ENCODE measurements at regions not wholly inside any gene's neighbourhood (a gene's known extent, or its start where the extent isn't known, plus 50 kb on each side); places are given as distances from the start of the nearest gene placed in this dataset.
"Not testable (repeated sequence)": the region's sequence is repeated elsewhere in the genome, so short reads cannot be mapped to it uniquely, and the experiment has no call there.

DNA sequence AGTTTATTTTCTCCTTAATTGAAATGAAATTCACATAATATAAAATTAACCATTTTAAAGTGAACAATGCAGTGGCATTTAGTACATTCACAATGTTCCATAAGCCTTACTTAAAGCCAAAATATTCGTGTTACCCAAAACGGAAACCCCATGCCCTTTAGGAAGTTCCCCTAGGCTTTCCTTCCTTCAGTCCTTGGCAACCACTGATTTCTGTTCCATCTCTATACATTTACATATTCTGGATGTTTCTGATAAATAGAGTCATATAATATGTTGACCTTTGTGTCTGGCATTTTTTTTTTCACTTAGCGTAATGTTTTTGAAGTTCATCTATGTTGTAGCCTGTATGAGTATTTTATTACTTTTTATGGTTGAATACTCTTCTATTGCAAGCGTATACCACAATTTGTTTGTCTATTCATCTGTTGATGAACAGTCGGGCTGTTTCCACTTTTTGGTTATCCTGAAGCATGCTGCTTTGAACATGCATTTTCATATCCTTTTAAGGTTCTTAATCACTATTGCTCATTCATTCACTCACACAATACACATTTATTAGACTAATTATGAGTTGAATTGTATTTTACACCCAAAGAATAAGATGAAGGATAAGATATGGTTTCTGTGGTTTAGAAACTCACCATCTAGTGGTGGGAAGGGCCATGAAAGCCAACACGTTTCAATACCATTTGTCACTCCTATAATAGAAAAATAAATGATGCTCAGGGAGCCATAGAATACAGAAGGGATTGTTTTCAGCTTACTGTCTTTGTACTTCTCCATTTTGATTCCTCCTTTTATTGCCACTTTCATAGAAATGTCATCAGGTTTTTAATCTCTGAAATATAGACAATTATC, 408.2 kb upstream of the CBLB start:
- DNase-seq = no peak

DNA sequence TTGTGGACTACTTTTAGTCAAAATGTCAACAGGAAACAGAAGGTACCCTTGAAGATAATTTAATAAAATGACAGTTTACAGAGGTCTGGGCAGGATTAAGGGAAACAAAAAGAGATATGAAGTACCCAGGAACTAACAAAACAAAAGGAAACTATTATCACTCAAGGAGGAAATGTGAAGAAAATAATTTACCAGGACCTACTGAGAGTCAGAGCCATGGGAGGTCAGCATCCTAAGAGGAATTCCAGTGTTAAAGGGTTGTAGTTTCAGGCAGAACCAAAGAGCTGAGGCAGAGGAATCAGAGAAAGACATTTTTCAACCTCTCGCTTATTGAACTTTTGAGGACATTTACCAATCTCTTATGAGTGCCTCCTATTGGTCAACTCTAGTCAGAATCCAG, 408.9 kb upstream of the CBLB start:
- no peak for DNase-seq

DNA sequence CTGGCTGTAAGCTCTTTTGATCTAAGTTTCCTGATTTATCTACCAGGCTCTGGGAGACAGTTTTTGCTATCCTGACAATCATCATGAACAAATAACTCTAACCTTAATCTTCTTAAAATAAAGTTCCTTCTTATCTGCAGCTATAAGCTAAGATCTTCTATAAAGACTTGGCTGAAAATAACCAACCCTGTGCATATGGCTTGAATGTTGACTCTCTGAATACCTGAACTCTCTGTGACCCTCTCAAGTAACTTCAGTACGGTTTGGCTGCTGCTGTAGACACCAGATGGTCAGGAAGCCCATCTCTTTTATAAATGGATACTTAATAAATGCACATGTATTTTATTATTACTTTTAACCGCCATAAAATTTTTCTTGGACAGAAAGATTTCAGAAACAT, 412.4 kb upstream of the CBLB start:
- peak; percentile 67 for DNase-seq

DNA sequence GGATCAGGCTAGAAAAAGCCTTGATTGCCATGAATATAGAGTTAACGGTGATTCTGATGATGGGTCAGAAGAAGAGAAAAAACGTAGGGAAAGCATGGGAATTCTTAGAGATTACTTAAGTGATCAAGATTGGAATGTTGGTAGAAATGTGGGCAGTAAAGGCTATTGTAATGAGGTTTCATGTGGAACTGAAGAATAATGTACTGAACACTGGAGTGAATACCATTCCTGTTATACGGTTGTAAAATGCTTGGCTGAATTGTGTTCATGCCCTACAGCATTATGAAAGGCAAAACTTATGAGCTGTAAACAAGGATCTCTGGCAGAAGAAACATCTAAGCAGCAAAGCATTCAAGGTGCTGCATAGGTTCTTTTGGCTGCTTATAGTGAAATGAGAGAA, 414.1 kb upstream of the CBLB start:
- DNase-seq = no peak

DNA sequence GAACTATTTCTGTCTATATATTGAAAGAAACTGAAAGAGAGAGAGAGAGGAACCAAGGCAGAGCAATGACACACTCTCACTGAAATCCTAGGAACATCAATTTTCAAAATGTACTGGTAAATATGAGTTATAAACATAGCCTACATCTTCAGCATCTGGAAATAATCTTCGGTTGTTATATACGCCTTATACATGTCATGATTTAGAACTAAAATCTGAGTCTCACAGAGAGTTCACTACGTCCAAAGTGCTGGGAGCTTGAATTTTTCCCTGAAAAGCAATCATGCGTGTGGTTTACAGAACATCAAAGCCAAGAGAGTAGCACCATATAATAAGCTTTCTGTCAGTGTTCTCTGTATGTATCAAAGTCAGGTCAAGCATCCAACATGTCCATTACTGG, 420.0 kb upstream of the CBLB start:
- DNase-seq = peak; percentile 60

DNA sequence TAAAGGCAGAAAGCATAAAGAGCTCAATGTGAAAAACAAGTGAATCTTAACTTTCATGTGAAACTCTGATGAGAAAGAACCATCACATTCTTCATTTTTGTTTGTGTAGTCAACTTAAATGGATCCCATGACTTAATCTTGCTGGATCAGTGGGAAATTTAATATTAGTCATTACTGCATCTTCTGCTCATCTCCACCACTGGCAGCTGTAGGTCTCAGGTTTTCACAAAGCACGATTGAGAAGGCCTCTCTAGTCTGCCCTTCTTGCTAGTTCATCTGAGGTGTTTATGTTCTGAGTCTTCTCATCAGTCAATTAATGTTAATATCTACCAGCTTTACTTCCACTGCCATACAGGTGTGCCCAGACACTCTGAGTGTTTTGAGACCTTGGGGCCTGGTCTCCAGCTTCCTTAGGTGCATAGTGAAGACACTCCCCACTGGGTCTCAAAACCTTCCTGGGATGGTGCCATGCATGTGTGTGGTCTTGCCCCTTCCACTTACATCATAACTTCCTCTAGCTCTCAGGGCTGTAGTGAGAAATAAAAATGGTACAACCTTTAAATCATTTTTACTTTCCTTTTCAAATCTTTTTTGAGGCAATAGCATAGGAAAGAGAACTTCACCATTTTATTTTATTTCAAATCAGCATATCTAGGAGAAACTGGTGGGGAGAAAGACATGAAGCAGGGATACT, 421.6 kb upstream of the CBLB start:
- no peak for DNase-seq

DNA sequence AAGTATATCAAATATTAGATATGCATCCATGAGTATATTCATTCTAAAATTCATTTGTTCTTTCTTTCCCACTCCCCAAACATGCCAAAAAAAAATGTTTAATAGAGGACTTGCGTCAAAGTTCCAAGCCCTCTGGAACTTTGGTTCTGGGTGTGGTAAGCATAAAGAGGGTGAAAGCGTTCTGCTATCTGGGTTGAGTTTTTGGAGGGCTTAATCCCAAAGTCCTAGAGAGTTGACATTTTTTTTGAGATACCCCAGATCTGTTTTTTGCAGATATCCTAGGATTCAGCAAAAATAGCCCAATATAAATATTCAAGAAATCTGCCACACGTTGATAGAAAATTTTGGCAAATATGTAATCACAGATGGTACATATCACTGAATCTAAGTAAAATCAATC, 424.3 kb upstream of the CBLB start:
- DNase-seq = no peak

DNA sequence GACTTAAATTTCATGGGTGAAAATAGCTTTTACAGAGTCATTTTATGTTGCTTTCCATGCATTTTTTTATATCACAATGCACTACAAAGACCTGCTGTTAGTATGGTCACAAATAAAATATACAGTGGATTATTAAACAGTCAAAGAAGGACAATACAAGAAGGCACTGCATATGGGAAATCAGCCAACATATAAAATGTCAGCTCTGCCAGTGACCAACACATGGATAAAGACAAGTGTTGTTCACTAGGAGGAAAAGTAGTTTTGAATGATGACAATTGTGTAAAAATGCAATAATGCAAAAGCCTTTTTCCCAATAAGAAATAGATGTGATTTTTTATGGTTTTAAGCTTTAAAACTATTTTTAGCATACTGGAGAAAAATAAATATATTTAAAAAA, 425.3 kb upstream of the CBLB start:
- DNase-seq = no peak

DNA sequence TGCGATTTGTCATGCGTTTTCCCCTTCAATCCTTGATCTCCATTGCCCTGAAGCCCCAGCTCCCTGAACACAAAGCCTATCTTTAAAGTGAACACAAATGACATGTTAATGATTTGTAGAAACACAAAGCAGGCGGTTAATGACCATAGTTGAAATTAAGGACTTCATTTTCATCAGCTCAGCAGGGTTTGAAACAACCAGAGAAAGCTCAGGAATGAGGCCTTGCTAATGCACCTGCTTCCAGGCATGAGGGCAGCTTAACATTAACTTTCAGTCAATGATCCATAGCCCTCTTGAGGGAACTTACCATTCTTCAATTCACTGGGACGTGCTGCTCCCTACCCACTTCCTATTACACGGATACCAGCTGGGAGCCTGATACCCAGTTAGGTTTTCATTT, 427.2 kb upstream of the CBLB start:
- no peak for DNase-seq

DNA sequence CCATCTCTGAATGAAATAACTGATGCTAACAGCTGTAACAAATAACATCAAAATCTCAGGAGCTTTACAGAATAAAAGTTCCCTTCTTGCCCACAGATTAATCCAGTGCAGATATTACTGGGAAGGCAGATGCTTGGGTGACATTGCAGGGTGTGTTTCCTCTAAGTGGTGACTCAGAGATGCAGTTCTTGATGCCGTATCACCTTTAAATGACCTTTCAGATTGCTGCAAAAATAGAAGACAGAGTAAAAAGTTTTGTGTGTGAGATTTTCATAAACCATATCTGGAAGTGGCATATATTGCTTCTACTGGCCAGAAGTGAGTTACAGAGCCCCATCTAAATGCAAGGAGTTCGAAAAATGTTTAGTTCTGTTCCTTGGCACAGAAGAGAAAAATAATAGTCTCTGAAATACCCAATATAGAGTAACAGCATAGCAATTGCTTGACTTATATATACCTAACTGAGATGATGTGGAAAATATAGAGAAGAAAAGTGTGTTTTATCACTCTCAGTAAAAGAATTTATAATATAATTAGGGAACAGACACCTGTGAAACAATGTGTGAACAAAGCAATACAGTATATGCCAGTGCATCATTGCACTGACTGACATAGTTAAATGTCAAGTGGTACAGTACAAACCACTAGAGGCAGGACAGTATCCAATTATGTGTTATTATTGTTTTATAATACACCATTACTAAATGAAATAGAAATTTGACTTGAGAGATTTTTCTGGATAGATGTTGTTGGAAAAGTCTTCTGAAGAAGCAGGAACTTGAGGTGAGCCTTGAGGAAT, 430.7 kb upstream of the CBLB start:
- no peak for DNase-seq

DNA sequence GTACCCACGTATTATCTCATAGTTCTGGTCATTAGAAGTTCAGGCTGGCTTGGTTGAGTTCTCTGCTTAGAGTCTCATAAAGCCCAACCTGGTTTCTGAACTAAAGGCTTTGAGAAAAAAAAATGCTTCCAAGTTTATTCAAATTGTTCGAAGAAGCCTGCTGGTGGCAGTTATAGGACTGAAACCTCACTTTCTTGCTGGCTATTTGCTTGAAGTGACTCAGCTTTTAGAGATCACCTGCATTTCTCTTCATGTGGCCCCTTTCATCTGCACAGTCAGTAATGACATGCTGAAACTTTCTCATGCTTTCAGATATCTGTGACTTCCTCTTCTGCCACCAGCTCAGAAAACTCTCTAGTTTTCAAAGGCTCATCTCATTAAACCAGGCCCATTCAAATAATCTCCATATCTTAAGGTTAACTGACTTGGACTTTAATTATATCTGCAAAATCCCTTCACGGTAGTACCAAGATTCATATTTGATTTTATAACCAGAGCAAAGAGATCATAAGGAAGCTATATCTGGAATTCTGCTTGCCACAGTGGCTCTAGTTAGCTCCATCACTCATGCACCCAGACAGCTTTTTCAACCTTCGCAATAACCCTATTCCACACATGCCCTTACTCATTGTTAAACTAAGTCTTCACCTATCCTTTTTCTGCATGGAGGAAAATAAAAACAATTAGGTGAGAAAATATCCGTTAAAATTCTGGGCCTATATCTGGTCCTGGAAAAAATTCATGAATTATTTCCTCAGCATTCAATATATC, 433.8 kb upstream of the CBLB start:
- DNase-seq = no peak

DNA sequence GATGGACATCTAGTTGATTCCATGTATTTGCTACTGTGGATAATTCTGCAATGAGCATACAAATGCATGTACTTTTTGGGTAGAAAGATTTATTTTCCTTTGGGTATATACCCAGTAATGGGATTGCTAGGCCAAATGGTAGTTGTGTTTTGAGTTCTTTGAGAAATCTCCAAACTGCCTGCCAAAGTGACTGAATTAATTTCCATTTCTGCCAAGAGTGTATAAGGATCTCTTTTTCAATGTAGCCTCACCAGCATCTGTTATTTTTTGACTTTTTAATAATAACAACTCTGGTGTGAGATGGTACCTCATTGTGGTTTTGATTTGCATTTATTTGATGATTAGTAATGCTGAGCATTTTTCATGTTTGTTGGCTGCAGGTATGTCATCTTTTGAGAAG, 435.0 kb upstream of the CBLB start:
- no peak for DNase-seq

DNA sequence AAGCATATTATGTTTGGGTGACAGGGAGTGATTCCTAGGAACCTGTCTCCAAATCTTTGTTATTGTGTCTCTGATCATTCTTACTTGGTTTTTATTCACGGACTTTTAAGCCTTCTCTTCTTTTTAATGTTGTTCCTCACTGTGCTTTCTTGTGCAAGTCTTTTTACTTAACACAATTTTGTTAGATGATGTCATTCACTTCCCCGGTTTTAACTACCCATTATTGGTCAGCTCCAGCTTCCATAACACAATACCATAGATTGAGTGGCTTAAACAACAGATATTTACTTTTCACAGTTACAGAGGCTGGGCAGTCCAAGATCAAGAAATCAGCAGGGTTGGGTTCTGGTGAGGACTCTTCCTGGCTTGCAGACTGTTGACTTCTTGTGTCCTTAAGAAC, 436.3 kb upstream of the CBLB start:
- no peak for DNase-seq

DNA sequence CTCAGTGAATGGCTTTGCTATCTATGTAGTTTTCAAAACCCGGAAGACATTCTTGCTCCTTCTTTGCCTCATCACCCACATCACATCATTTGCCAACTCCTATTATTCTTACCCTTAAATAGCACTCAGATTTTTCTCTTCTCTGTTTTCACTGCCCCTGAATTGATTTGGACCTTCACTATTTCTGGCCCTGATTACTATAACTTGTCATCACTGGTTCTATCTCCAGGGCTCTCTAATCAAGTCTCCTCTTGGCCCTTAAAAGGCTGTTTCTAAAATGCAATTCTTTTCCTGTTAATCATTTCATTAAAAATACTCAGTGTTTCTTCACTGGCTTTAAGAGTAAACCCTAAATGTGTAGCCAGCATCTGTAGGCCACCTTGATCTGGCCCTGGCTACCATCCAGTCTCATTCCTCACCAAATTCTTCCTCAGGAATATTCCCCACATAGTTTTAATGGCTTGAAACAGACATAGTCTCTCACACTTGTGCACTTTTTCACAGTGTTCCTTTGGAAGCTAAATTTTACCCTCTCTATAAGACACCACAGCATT, 437.1 kb upstream of the CBLB start:
- no peak for DNase-seq

DNA sequence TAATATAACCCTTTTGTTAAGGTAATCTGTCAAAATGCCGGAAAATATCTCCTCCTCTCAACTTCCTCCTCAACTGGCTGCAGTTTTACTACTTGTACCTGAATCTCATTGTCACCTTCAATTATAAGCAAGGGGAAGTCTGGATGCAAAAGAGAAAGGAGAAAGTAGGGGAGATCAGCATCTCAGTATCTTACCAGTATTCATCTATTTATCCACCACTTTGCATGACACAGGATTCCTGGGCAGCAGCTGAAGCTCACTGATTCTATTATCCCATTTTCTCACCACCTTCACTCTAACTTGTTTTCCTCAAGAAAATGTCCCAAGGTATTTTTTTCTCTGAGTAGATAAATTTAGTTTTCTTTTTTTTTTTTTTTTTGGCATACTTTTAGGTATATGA, 440.5 kb upstream of the CBLB start:
- DNase-seq = no peak

DNA sequence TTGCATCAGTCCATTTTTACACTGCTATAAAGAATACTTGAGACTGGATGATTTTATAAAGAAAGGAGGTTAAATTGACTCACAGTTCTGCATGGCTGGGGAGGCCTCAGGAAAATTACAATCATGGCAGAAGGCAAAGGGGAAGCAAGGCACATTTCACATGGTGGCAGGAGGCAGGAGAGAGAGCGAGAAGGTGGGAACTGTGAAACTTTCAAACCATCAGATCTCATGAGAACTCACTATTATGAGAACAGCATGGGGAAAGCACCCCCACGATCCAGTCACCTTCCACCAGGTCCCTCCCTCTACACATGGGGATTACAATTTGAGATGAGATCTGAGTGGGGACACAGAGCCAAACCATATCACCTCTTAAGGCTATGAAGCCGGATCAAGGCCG, 441.0 kb upstream of the CBLB start:
- DNase-seq = not testable (repeated sequence)

DNA sequence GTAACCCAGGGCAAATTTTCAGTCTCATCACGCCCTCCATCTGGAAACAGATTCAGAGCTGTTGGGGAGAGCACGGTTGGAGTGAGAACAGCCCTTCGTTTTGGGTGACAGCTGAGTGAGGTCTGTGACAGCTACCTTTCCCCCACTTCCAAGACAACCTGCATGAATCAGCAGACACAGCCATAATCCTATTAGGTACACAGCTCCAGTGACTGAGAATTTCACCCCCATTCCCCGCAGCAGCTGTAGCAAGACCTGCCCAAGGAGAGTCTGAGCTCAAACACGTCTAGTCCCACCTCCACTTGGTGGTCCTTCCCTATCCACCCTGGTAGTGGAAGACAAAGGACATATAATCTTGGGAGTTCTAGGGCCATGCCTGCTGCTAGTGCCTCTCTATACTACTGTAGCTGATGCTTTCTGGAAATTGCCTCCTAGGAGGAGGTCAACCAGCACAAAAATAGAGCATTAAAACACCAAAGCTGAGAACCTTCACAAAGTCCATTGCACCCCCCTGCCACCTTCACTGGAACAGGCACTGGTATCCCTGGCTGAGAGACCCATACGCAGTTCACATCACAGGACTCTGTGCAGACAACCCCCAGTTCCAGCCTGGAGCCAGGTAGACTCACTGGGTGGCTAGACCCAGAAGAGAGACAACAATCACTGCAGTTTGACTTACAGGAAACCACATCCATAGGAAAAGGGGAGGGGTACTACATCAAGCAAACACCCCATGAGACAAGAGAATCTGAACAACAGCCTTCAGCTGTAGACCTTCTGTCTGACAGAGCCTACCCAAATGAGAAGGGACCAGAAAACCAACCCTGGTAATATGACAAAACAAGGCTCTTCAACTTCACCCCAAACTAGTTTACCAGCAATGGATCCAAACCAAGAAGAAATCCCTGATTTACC, 448.6 kb upstream of the CBLB start:
- DNase-seq = no peak

DNA sequence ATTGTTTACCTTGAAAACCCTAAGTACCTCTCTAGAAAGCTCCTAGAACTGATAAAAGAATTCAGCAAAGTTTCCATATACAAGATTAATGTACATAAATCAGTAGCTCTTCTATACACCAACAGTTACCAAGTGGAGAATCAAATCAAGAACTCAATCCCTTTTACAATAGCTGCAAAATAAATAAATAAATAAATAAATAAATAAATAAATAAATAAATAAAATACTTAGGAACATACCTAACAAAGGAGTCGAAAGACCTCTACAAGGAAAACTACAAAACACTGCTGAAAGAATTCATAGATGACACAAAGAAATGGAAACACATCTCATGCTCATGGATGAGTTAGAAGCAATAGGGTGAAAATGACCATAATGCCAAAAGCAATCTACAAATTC, 452.6 kb upstream of the CBLB start:
- DNase-seq = not testable (repeated sequence)

DNA sequence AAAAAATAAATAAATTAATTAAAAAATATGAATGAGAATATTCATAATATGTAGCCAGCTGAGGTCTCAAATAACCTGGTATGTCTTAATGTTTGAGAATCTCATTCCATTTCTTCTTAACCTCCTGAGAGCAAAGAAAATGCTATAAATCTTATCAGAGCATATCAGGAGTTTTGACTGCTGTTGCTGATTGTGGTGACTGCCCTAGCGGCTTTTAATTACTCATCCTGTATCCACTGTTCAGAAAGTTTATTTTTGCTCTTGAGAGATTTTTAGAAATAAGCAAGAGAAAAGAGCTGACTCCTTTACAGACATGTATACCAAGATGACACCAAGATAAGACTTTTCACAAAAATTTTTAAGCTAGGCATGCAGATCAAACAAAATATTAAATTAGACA, 454.8 kb upstream of the CBLB start:
- DNase-seq = no peak

DNA sequence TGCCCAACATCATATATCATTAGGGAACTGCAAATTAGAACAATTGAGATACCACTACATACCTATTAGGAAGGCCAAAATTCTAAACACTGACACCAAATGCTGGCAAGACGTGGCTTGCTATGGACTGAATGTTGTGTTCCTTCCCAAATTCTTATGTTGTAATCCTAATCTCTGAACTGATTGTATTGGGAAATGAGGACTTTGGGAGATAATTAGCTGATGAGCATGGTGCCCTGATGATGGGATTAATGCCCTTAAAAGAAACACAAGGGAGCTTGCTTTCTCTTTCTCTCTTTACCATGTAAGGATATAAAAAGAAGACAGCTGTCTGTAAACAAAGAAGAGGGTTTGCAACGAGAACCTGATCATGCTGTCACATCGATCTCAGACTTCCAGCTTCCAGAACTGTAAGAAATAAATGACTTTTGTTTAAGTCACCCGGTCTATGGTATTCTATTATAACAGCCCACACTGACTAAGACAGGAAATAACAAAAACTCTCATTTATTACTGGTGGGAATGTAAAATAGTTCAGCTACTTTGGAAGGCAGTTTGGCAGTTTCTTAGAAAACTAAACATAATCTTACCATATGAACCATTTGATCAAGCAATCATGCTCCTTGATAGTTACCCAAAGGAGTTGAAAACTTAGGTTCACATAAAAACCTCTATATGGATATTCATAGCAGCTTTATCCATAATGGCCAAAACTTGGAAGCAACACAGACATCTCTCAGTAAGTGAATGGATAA, 458.3 kb upstream of the CBLB start:
- DNase-seq = no peak

DNA sequence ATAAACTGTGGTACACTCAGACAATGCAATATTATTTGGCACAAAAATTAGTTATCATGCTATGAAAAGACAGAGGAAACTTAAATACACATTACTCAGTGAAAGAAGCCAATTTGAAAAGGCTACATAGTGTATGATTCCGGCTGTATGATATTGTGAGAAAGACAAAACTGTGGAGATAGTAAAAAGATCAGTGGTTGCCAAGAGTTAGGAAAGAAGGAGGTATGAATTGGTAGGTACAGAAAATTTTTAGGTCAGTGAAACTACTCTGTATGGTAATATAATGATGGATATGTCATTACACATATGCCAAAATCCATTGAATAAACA, 458.8 kb upstream of the CBLB start:
- no peak for DNase-seq
